ENCODE measurements at regions not wholly inside any gene's neighbourhood (a gene's known extent, or its start where the extent isn't known, plus 50 kb on each side); places are given as distances from the start of the nearest gene placed in this dataset.

DNA sequence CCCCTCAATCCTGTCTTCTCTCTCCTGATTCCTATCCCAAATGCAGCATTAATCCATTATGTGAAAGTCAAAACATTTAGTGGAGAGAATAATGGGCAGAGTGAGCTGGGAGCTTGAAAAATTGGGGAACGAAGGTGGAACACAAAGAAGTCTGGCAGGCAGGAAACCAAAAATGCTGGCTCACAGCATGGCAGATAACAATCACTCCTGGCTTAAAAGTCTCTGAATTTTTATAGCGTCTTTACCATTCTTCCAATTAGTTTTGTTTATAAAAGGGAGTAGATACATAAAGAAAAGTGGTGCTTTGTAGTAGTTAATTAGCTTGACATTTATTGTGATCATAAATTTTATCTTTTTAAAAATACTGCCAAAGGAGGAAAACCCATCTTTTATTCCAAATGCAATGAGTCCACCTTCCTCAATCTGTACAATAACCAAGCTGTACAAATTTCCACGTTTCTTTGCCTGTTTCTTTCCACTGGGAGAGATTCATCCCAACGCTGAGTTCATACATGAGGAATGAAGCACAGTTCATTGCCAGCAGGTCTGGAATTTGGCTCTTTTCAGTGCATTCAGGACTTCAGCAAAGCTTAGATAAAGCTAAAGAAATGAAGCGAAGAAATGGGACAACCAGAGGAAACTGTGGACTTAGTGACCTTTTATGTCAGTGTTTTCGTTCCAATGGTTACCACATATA is 174.7 kb downstream of the HMHB1 start:
- H3K4me3 ChIP-seq, result peak overlapping the region; percentile 56
- H3K9ac ChIP-seq (ENCODE audit: insufficient read length), result no peak overlapping the region
- peak overlapping the region; percentile 52; the same call in 1 of the 2 replicates for H3K27ac ChIP-seq
- TF ChIP-seq POLR2AphosphoS5 (IDR thresholded peaks at IDR 0.05; ENCODE audit: borderline replicate concordance, low read depth, low read length), result no peak
- no peak for TF ChIP-seq EZH2 (IDR thresholded peaks at IDR 0.05)
- no peak for TF ChIP-seq FOXP2 (optimal IDR thresholded peaks at IDR 0.05; ENCODE audit: control extremely low read depth, extremely low read length, insufficient read depth)
- H3K9me3 ChIP-seq (ENCODE audit: low read depth, low read length), result no peaks in the 10 kb centered on the region
- no peak for DNase-seq (ENCODE audit: low read depth, low spot score)
- no peaks in the 10 kb centered on the region for H3K36me3 ChIP-seq (ENCODE audit: insufficient read depth, low read length)

- Histone ChIP-seq H3K9me3 (ENCODE audit: low read depth, low read length) (no peaks in the 10 kb centered on the region), H3K4me3 (no peak overlapping the region), H3K36me3 (ENCODE audit: insufficient read depth, low read length) (no peaks in the 10 kb centered on the region), H3K9ac (ENCODE audit: insufficient read length) (no peak overlapping the region), H3K27ac (no peak overlapping the region)
- DNase-seq (ENCODE audit: low read depth, low spot score), result no peak
- TF ChIP-seq EZH2 (IDR thresholded peaks at IDR 0.05) (no peak), FOXP2 (optimal IDR thresholded peaks at IDR 0.05; ENCODE audit: control extremely low read depth, extremely low read length, insufficient read depth) (no peak), POLR2AphosphoS5 (IDR thresholded peaks at IDR 0.05; ENCODE audit: borderline replicate concordance, low read depth, low read length) (no peak)
Observed at GRCh38 chr5:143987264-143987663, 175.3 kb downstream of the HMHB1 start.

DNA sequence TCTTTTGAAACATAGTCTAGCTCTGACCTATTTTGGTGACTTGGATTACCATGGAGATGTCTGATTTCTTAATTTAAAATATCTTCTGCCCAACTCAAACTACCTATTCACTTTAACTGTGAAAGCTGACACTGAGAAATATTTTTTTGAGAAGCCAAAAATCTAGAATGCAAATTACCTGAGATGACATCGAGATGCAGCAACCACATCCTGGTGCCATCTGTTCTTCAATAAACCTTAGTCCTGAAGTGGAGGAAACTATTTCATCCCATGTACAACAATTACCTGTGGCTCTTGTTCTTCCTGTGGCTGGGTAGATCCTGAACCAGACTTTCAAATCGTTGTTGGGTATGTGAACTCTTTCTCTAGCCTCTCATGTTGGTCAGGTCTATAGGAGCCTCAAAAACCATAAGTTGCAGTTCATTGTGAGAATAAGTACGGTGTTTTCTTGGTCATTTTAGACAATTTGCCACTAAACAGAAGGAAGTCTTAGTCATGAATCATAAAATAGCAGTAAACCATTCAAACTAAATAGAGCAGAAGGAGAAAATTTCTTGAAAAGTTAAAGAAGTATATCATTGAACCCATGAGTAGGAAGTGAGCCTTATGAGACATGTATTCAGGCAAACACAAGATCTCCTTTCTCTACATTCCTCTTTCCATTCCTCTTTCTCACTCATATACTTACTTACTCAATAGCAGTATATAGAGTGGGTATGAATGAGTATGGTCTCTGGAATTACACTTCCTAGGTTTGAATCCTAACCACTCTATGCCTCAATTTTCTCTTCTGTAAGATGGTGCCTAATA is 176.0 kb downstream of the HMHB1 start:
- no peak for DNase-seq (ENCODE audit: low read depth, low spot score)
- H3K36me3 ChIP-seq (ENCODE audit: insufficient read depth, low read length), result no peaks in the 10 kb centered on the region
- H3K9ac ChIP-seq (ENCODE audit: insufficient read length), result no peak overlapping the region
- no peak overlapping the region for H3K4me3 ChIP-seq
- no peaks in the 10 kb centered on the region for H3K9me3 ChIP-seq (ENCODE audit: low read depth, low read length)
- TF ChIP-seq FOXP2 (optimal IDR thresholded peaks at IDR 0.05; ENCODE audit: control extremely low read depth, extremely low read length, insufficient read depth) (no peak), POLR2AphosphoS5 (IDR thresholded peaks at IDR 0.05; ENCODE audit: borderline replicate concordance, low read depth, low read length) (no peak), EZH2 (IDR thresholded peaks at IDR 0.05) (no peak)
- H3K27ac ChIP-seq, result no peak overlapping the region

- no peak for TF ChIP-seq FOXP2 (optimal IDR thresholded peaks at IDR 0.05; ENCODE audit: control extremely low read depth, extremely low read length, insufficient read depth)
- no peak for TF ChIP-seq POLR2AphosphoS5 (IDR thresholded peaks at IDR 0.05; ENCODE audit: borderline replicate concordance, low read depth, low read length)
- no peak for TF ChIP-seq EZH2 (IDR thresholded peaks at IDR 0.05)
- DNase-seq (ENCODE audit: low read depth, low spot score), result no peak
- Histone ChIP-seq H3K27ac (no peak overlapping the region), H3K9me3 (ENCODE audit: low read depth, low read length) (no peaks in the 10 kb centered on the region), H3K36me3 (ENCODE audit: insufficient read depth, low read length) (no peaks in the 10 kb centered on the region), H3K9ac (ENCODE audit: insufficient read length) (no peak overlapping the region), H3K4me3 (no peak overlapping the region)
Observed at GRCh38 chr5:143992496-143992895, 178.0 kb downstream of the YIPF5 start.

GRCh38 chr5:144002876-144003275 is 167.6 kb downstream of the YIPF5 start:
- no peak overlapping the region for H3K4me3 ChIP-seq
- H3K9me3 ChIP-seq (ENCODE audit: low read depth, low read length), result no peaks in the 10 kb centered on the region
- H3K36me3 ChIP-seq (ENCODE audit: insufficient read depth, low read length), result no peaks in the 10 kb centered on the region
- no peak for DNase-seq (ENCODE audit: low read depth, low spot score)
- H3K9ac ChIP-seq (ENCODE audit: insufficient read length), result no peak overlapping the region
- H3K27ac ChIP-seq, result no peak overlapping the region
- TF ChIP-seq POLR2AphosphoS5 (IDR thresholded peaks at IDR 0.05; ENCODE audit: borderline replicate concordance, low read depth, low read length) (no peak), EZH2 (IDR thresholded peaks at IDR 0.05) (no peak), FOXP2 (optimal IDR thresholded peaks at IDR 0.05; ENCODE audit: control extremely low read depth, extremely low read length, insufficient read depth) (no peak)

GRCh38 chr5:144003636-144004035 is 166.8 kb downstream of the YIPF5 start:
- no peak overlapping the region for H3K27ac ChIP-seq
- no peak for DNase-seq (ENCODE audit: low read depth, low spot score)
- no peaks in the 10 kb centered on the region for H3K36me3 ChIP-seq (ENCODE audit: insufficient read depth, low read length)
- no peaks in the 10 kb centered on the region for H3K9me3 ChIP-seq (ENCODE audit: low read depth, low read length)
- no peak overlapping the region for H3K4me3 ChIP-seq
- TF ChIP-seq POLR2AphosphoS5 (IDR thresholded peaks at IDR 0.05; ENCODE audit: borderline replicate concordance, low read depth, low read length) (no peak), EZH2 (IDR thresholded peaks at IDR 0.05) (no peak), FOXP2 (optimal IDR thresholded peaks at IDR 0.05; ENCODE audit: control extremely low read depth, extremely low read length, insufficient read depth) (no peak)
- no peak overlapping the region for H3K9ac ChIP-seq (ENCODE audit: insufficient read length)

DNA sequence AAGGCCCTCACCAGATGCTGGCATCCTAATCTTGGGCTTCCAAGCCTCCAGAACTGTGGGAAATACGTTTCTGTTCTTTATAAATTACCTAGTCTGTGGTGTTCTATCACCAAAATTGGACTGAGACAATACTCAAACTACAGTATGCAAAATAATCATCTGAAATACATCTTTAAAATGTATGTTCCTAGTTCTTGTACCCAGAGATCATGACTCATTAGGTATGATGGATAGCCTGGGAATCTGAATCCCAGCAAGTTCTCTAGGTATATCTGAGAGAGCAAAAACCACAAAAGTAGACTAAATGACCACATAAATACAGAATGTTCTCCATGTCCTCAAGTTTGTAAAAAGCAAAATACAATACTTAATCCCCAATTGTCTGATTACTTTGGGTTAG is 166.3 kb downstream of the YIPF5 start:
- H3K27ac ChIP-seq, result no peak overlapping the region
- DNase-seq (ENCODE audit: low read depth, low spot score), result no peak
- TF ChIP-seq EZH2 (IDR thresholded peaks at IDR 0.05) (no peak), POLR2AphosphoS5 (IDR thresholded peaks at IDR 0.05; ENCODE audit: borderline replicate concordance, low read depth, low read length) (no peak), FOXP2 (optimal IDR thresholded peaks at IDR 0.05; ENCODE audit: control extremely low read depth, extremely low read length, insufficient read depth) (no peak)
- H3K9me3 ChIP-seq (ENCODE audit: low read depth, low read length), result no peaks in the 10 kb centered on the region
- H3K4me3 ChIP-seq, result no peak overlapping the region
- no peak overlapping the region for H3K9ac ChIP-seq (ENCODE audit: insufficient read length)
- no peaks in the 10 kb centered on the region for H3K36me3 ChIP-seq (ENCODE audit: insufficient read depth, low read length)

DNA sequence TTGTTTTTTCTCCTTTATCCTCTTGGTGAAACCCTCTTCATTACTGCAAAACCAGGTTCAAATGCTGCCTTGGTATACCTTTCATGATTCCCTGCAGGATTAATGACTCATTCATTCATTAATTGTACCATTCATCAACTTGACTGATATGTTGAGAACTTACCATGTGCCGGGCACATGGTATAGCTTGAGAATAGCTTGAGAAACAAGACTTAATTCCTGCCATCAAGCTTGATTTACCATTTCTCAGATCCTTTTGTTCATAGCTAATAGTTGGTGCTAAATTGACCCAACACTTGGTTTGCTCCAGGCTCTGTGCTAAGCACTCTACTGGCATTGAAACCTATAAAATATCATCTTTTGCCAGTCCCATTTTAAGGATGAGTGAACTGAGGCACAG is 165.7 kb downstream of the YIPF5 start:
- TF ChIP-seq FOXP2 (optimal IDR thresholded peaks at IDR 0.05; ENCODE audit: control extremely low read depth, extremely low read length, insufficient read depth) (no peak), EZH2 (IDR thresholded peaks at IDR 0.05) (no peak), POLR2AphosphoS5 (IDR thresholded peaks at IDR 0.05; ENCODE audit: borderline replicate concordance, low read depth, low read length) (no peak)
- Histone ChIP-seq H3K9me3 (ENCODE audit: low read depth, low read length) (no peaks in the 10 kb centered on the region), H3K27ac (no peak overlapping the region), H3K4me3 (no peak overlapping the region), H3K36me3 (ENCODE audit: insufficient read depth, low read length) (no peaks in the 10 kb centered on the region), H3K9ac (ENCODE audit: insufficient read length) (no peak overlapping the region)
- DNase-seq (ENCODE audit: low read depth, low spot score), result no peak
